ENCODE measurements at regions not wholly inside any gene's neighbourhood (a gene's known extent, or its start where the extent isn't known, plus 50 kb on each side); places are given as distances from the start of the nearest gene placed in this dataset.

GRCh38 chr6:125354649-125355048 is 52.9 kb upstream of the HDDC2 start:
- DNase-seq (ENCODE audit: low spot score) (no peak), ATAC-seq (no peak)
- Mint-ChIP-seq H3K36me3 (no peaks in the 10 kb centered on the region), H3K4me3 (no peak overlapping the region), H3K27ac (no peak overlapping the region), H3K9me3 (no peaks in the 10 kb centered on the region), H3K27me3 (ENCODE audit: low read depth) (no peaks in the 10 kb centered on the region), H3K4me1 (peaks cover 13% of the 10 kb centered on the region)
- no peak for TF ChIP-seq MAX (CRISPR knock-in tag; IDR thresholded peaks at IDR 0.05)
- TF ChIP-seq, protein P1, sequence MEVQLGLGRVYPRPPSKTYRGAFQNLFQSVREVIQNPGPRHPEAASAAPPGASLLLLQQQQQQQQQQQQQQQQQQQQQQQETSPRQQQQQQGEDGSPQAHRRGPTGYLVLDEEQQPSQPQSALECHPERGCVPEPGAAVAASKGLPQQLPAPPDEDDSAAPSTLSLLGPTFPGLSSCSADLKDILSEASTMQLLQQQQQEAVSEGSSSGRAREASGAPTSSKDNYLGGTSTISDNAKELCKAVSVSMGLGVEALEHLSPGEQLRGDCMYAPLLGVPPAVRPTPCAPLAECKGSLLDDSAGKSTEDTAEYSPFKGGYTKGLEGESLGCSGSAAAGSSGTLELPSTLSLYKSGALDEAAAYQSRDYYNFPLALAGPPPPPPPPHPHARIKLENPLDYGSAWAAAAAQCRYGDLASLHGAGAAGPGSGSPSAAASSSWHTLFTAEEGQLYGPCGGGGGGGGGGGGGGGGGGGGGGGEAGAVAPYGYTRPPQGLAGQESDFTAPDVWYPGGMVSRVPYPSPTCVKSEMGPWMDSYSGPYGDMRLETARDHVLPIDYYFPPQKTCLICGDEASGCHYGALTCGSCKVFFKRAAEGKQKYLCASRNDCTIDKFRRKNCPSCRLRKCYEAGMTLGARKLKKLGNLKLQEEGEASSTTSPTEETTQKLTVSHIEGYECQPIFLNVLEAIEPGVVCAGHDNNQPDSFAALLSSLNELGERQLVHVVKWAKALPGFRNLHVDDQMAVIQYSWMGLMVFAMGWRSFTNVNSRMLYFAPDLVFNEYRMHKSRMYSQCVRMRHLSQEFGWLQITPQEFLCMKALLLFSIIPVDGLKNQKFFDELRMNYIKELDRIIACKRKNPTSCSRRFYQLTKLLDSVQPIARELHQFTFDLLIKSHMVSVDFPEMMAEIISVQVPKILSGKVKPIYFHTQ (CRISPR knock-in tag; IDR thresholded peaks at IDR 0.05), result no peak
- TF ChIP-seq CBFB (CRISPR knock-in tag; IDR thresholded peaks at IDR 0.05; ENCODE audit: low read depth), result no peak
- TF ChIP-seq ETV6 (CRISPR knock-in tag; IDR thresholded peaks at IDR 0.05), result no peak
- no peak for TF ChIP-seq ELF4 (CRISPR knock-in tag; IDR thresholded peaks at IDR 0.05; ENCODE audit: low read depth)
- POLR2A ChIA-PET, result no interaction called here
- CTCF ChIA-PET, result no interaction called here

GRCh38 chr6:125356884-125357283 is 55.1 kb upstream of the HDDC2 start:
- POLR2A ChIA-PET, result no interaction called here
- Mint-ChIP-seq H3K4me3 (no peak overlapping the region), H3K27me3 (ENCODE audit: low read depth) (peaks cover 2% of the 10 kb centered on the region), H3K36me3 (no peaks in the 10 kb centered on the region), H3K9me3 (no peaks in the 10 kb centered on the region), H3K27ac (no peak overlapping the region), H3K4me1 (peaks cover 21% of the 10 kb centered on the region)
- CTCF ChIA-PET, result no interaction called here
- ATAC-seq (peak; percentile 81), DNase-seq (ENCODE audit: low spot score) (peak; percentile 23)
- TF ChIP-seq ZNF281 (CRISPR knock-in tag; IDR thresholded peaks at IDR 0.05), result no peak
- TF ChIP-seq NR2C2 (CRISPR knock-in tag; IDR thresholded peaks at IDR 0.05), result no peak
- TF ChIP-seq, protein P2, sequence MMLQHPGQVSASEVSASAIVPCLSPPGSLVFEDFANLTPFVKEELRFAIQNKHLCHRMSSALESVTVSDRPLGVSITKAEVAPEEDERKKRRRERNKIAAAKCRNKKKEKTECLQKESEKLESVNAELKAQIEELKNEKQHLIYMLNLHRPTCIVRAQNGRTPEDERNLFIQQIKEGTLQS (CRISPR knock-in tag; conservative IDR thresholded peaks at IDR 0.05), result no peak
- TF ChIP-seq ESRRA (CRISPR knock-in tag; IDR thresholded peaks at IDR 0.05; ENCODE audit: borderline replicate concordance), result no peak
- no peak for TF ChIP-seq OVOL2 (CRISPR knock-in tag; IDR thresholded peaks at IDR 0.05; ENCODE audit: borderline replicate concordance)
- no peak for TF ChIP-seq MYBL2 (CRISPR knock-in tag; IDR thresholded peaks at IDR 0.05)
- no peak for TF ChIP-seq ZNF671 (CRISPR knock-in tag; IDR thresholded peaks at IDR 0.05)
- no peak for TF ChIP-seq ELF4 (CRISPR knock-in tag; IDR thresholded peaks at IDR 0.05; ENCODE audit: low read depth)
- TF ChIP-seq, protein P3, sequence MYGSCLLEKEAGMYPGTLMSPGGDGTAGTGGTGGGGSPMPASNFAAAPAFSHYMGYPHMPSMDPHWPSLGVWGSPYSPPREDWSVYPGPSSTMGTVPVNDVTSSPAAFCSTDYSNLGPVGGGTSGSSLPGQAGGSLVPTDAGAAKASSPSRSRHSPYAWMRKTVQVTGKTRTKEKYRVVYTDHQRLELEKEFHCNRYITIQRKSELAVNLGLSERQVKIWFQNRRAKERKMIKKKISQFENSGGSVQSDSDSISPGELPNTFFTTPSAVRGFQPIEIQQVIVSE (CRISPR knock-in tag; IDR thresholded peaks at IDR 0.05; ENCODE audit: borderline replicate concordance), result no peak
- TF ChIP-seq JUN (CRISPR knock-in tag; IDR thresholded peaks at IDR 0.05), result no peak

DNA sequence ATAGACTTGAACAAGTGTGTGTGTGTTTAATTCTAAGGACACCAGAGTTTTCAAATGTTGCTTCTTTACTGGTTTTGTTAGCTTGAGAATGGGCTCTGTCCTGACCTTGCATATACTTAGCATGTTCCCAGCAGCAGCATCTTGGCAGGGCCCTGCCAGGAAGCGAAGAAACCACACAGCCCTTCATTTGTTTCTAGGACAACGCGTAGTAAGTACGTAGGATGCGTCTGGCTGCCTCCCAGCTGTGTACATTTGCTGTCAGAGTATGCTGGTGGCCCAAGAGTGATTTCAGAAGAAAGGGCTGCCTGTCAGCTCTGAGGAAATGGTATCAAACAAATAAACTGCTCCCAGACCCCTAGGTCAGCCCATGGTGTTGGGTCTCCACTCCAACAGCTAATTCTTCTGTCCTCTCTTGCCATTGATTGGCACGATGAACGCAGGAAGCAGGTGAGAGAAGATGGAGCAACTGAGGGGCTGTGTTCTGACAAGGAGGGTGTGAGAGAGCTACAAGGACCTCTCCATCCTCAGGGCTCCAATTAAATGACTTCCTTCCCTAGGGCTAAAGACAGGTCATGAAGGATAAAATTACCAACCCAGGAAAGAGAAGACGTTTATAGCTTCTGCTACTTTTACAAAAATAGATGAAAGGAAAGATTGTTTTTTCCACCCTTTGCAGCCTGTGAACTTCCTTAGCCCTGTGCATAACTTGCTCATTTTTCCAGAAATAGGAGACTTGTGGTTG is 55.9 kb upstream of the HDDC2 start:
- H3K27me3 Mint-ChIP-seq (ENCODE audit: low read depth), result peaks cover 10% of the 10 kb centered on the region
- H3K9me3 Mint-ChIP-seq, result no peaks in the 10 kb centered on the region
- no peaks in the 10 kb centered on the region for H3K36me3 Mint-ChIP-seq
- H3K27ac Mint-ChIP-seq, result no peak overlapping the region
- ChIA-PET POLR2A (interaction anchor here (0.6 kb wide), 1 partner anchor 1102 kb away, joined by 3 read pairs; no protein-coding TSS in a partner anchor), CTCF (no interaction called here)
- H3K4me3 Mint-ChIP-seq, result no peak overlapping the region
- ATAC-seq (no peak), DNase-seq (ENCODE audit: low spot score) (no peak)
- H3K4me1 Mint-ChIP-seq, result peaks cover 29% of the 10 kb centered on the region
- TF ChIP-seq CBFB (CRISPR knock-in tag; IDR thresholded peaks at IDR 0.05; ENCODE audit: low read depth) (no peak), ZNF416 (CRISPR knock-in tag; IDR thresholded peaks at IDR 0.05) (no peak), ESRRA (CRISPR knock-in tag; IDR thresholded peaks at IDR 0.05; ENCODE audit: borderline replicate concordance) (no peak), NFATC4 (CRISPR knock-in tag; IDR thresholded peaks at IDR 0.05) (no peak), ZNF232 (CRISPR knock-in tag; IDR thresholded peaks at IDR 0.05) (no peak), ERG (CRISPR knock-in tag; IDR thresholded peaks at IDR 0.05) (no peak), FOXP4 (CRISPR knock-in tag; IDR thresholded peaks at IDR 0.05) (no peak)

Data from WTC11 (cell line).